Activated CD4-positive, alpha-beta T cell treated with anti-CD3 and anti-CD28 coated beads for 48 hours (primary cell): ENCODE measurements at regions not wholly inside any gene's neighbourhood (a gene's known extent, or its start where the extent isn't known, plus 50 kb on each side); places are given as distances from the start of the nearest gene placed in this dataset.

Source experiments
- DNase-seq: peaks from one replicate; pipeline ENCODE4 v3.0.0-alpha.2; 2020

DNA sequence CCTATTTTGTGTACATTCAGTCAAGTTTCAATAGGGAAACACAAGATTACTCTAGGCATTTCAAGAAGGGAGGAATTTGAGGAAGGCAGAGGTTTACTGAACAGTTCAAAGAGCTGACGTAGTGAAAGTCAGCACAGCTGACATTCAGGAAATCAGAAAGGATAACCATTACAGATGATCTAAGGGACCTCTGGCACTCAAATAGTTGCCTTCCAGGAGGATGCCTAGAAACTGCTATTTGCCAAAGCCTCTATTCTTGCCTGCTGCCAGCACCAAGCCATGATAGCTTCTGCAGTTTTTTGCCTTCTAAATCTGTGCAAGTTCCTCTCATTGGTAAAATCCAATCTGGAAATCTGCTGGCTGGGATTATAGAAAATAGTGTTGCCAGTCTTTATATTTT lies 373.1 kb downstream of the CSNK1G3 start:
- DNase-seq: no peak

- DNase-seq: no peak
Observed at GRCh38 chr5:123882965-123883345, 371.0 kb downstream of the CSNK1G3 start.

GRCh38 chr5:123882319-123882964 lies 370.5 kb downstream of the CSNK1G3 start:
- no peak for DNase-seq

DNA sequence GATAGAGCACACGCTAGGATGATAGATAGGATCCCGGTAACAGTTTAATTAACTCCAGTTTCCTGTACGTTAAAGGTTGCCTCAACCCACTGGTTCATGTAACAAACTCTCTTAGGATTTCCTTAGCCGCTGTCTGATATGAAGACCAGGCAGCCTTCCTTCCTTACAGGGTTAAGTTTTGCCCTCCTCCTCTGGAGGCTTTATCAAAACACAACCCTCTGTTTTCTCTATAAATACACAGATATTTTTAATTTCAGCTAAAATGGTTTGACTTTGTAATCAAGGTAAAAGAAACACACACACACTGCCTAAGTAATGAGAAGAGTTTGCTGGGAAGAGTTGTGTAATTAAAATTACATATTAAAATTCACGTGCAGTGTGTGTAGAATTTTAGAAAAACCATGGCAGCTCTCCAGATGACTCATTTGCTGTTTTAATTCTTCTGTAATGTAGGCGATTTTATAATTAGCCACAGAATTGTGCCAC lies 369.8 kb downstream of the CSNK1G3 start:
- no peak for DNase-seq

- DNase-seq: no peak
Observed at GRCh38 chr5:123880875-123881274, 368.9 kb downstream of the CSNK1G3 start.

- DNase-seq: no peak
Observed at GRCh38 chr5:123879071-123879470, 367.1 kb downstream of the CSNK1G3 start.

DNA sequence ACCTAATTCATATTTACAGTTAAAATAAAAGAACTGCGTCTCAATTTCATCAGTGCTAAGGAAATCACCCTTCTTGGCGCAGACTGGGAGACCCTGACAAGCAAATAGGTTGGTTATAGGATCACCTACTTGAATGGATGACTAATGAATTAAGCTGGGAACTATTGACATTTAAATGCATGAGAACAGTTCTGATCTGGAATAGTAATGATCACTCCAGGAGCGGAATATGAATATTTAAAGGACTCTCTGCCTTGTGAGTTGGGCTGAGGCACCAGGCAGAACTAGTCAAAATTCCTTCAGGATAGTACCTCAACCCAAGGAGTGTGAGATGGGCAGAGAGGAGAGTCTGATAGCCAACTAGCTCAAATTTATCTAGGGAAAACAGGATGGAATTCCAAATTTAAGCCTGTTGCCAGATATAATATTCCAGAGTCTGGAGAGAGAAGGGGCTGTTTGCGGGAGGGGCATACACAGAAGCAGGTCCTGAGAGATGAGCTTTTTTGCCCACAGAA lies 364.4 kb downstream of the CSNK1G3 start:
- DNase-seq: no peak

- DNase-seq: no peak
Observed at GRCh38 chr5:123875561-123876275, 363.7 kb downstream of the CSNK1G3 start.

GRCh38 chr5:123874600-123875201 lies 362.7 kb downstream of the CSNK1G3 start:
- DNase-seq: no peak

DNA sequence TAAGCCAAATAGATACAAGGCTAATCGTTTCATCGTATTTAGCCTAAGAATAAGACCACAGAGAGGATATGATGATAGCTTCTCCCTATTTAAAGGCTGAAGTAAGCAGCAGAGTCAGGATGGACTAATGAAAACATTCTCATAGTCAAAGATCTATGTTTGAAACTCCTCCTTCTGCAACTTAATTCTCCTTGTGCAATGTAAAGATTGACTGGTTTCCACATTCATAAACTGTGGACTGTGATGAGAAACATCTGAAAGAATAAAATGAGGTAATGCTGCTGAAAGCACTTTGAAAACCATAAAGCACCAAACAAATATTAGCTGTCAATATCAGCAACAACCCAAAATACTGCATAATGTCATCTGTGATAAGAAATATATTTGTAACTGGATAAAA lies 361.9 kb downstream of the CSNK1G3 start:
- DNase-seq: no peak

DNA sequence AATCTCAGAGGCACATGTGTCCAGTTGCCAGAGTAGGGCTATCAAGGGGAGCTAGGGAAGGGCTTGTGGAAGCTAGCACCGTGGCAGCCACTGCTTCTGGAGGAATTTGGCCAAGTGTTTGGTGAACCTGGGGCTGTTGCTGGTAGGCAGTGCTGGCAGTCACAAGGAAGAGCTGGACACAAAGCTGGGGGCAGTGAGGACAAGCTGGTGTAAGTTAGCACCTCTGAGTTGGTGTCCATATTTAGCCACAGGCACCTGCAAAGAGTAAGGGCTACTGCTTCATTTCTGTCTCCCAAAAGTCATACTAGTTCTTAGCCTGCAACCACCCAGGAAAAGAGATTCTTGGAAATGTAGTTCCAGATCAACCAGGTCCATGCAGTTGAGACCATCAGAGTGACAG lies 359.4 kb downstream of the CSNK1G3 start:
- no peak for DNase-seq

DNA sequence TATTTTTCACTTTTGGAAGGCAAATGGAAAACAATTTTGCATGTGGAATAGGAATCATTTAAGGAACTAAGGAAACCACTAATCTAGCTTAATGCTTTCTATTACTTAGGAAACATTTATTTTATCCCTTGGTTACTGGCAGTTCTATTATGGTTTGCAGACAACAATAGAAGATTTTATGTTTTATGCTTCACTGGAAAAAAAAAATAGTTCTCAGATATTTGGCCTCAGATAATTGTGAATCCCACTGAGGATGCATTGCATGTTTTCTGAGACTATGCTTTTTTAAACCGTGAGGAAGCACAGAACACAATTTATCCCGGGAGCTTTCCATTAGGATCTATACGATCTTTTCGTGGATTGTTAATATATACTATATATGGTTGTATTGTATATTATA lies 356.9 kb downstream of the CSNK1G3 start:
- DNase-seq: no peak

GRCh38 chr5:123868267-123868666 lies 356.3 kb downstream of the CSNK1G3 start:
- no peak for DNase-seq

DNA sequence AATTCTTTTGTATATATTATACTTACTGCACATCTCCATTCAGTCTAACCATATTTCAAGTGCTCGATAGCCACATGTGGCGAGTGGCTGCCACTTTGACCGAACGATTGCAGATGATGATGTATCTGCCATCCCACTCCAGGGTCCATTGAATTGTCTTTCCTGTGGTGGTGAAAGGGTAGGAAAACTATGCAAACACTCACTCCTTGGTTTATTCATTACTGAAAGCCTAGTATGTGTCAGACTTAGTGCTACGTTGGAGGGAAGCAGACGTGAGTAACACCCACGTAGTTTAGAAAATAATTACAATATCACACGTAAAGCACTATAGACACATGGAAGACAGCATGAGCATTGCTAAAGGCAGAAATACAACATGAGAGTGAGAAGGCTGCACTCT lies 353.7 kb downstream of the CSNK1G3 start:
- DNase-seq: no peak

DNA sequence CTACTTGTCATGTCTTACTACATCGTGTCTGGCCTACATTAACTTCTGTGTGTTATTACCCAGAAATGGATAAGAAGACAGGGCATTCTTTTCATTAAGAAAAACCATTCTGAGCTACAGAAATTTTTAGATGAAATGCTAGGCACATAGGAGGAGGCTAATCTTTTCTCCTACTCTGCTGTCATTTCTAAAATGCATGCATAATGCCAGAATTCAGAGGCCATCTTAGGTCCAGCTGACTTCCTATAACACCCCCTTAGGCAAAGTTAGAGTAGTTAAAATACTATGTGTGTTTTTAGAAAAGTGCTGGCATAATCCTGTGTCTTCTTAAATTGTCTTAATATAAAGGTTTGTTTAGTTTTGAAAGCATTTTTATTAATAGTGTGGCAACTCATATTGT lies 352.6 kb downstream of the CSNK1G3 start:
- no peak for DNase-seq

DNA sequence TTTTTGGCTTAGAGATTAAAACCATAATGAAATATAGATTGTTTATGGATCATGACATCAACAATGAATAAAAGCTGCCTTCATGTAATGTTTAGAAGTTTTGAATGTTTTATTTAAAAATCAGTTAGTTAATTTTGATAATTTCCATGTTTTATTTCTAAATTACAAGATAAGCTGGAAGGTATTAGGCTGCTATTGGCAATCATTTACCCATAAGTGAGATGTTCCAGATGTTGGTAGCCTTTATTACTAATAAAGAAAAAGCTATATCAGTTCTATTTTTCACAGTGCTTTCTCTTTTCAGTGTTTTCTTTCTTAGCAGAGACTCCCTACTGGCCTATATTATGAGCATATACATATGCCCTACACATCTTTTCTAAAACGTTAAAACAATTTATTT lies 347.0 kb downstream of the CSNK1G3 start:
- no peak for DNase-seq

DNA sequence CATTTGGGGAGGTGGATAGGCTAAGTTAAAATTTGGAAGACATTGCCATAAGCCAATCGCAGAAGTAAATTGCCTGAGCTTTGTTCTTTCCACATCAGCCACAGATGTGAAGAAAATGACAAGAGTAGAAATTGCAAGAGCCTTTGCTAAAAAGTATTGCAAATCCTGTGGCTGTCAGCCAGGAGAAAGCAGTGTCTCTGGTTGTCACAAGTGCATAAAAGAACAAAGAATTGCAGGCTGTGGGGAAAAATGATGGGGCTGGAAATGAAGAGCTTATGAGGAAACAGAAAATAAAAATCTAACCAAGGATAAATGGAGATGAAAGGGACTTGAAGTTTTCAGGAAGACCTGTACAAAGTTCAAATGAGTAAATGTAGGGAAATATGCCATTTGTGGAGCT lies 344.8 kb downstream of the CSNK1G3 start:
- DNase-seq: no peak

DNA sequence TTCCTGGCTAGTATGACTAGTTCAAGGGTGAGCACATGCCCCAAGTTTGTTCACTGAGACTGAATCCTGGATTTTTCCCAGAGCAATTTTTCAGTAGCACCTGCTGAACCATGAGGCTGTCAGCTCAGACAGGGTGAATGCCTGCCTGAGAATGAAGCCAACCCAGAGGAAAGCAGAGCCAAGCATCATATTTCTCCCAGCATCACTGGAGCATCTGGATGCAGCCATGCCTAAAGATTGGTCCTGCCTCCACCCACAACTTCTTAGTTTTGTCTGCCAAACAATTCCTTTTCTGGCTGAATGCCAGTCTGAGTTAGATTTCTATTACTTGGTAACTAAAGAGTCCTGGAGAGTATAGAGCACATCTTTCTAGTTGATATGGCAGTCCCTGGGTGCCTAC lies 343.6 kb downstream of the CSNK1G3 start:
- no peak for DNase-seq

DNA sequence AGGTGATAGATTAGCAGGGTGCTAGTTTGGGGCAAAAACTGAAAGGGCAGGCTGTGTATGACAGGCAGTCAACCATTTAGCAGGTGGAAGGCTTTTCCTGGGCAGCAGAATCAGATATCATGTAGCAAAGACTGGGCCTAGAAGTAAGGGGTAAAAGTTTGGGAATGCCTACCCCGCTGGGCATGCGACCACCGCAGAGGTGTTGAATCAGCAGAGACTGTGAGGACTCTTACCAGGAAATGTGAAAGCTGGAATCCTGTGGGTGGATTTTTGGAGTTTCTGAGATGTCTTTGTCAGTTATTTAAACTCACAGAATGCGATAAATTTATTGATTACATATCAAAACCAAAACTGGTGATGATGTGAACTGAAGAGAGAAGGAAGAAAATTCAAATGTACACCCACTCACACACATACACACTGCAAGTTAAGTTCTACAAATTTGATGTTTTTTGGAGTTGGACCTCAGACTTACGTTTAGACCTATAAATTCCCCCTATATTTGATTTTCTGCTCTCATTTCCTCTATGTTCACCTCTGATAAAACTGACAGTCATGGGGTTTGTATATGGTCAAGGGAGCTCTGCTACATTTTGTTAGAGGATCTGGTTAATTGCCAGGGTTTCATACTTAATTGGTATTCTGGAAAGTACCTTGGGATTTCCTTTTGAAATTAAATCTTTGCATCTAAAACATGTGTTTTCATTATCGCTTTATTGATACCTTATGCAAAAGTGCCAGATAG lies 333.6 kb downstream of the CSNK1G3 start:
- no peak for DNase-seq

DNA sequence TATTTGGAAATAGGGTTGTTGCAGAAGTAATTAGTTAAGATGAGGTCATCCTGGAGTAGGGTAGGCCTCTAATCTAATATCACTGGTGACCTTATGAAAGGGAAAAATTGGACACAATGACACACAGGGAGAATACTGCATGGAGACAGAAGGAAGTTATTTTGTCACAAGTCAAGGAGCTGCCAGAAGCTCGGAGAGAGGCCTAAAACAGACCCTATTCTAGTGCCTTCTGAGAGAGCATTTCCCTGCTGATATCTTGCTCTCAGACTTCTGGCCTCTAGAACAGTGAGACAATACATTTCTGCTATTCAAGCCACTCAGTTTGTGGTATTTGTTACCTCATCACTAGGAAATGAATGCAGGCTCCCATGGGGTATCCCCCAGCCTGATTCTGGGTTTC lies 332.9 kb downstream of the CSNK1G3 start:
- DNase-seq: no peak

GRCh38 chr5:123835421-123835820 lies 323.4 kb downstream of the CSNK1G3 start:
- DNase-seq: no peak

GRCh38 chr5:123830575-123830974 lies 318.6 kb downstream of the CSNK1G3 start:
- DNase-seq: no peak

GRCh38 chr5:123827811-123828210 lies 315.8 kb downstream of the CSNK1G3 start:
- DNase-seq: no peak
